ENCODE measurements at regions not wholly inside any gene's neighbourhood (a gene's known extent, or its start where the extent isn't known, plus 50 kb on each side); places are given as distances from the start of the nearest gene placed in this dataset.

DNA sequence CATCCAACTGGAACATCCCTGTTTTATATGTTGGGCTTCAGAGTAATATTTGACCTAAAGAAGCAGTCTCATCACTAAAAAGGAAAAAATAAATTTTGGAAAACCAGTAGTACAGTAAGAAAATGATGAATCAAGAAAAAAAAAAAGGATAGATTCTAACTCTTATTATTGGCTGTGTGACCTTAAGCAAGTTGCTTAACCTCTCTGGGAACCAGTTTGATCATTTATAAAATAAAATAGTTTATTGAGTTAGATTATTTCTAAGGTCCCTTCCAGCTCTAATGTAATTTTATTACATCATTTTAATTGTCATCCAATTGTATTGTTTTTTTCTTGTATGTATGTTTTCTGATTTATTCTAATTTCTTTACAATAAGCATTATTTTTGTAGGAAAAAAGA lies 127.0 kb downstream of the PRELID2 start:
- intact Hi-C loops (cut with micrococcal nuclease) = no loop called here
- no peak overlapping the region for H3K4me3 Mint-ChIP-seq
- no peaks in the 10 kb centered on the region for H3K4me1 Mint-ChIP-seq (ENCODE audit: low read depth)
- no peak overlapping the region for H3K27ac Mint-ChIP-seq
- H3K9me3 Mint-ChIP-seq = no peaks in the 10 kb centered on the region
- CTCF ChIA-PET = interaction anchor here (1.2 kb wide), 1 partner anchor 10 kb away, joined by 3 read pairs; no protein-coding TSS in a partner anchor
- H3K27me3 Mint-ChIP-seq (ENCODE audit: low read depth) = no peaks in the 10 kb centered on the region
- no peaks in the 10 kb centered on the region for H3K36me3 Mint-ChIP-seq (ENCODE audit: low read depth)
- no peak for DNase-seq

DNA sequence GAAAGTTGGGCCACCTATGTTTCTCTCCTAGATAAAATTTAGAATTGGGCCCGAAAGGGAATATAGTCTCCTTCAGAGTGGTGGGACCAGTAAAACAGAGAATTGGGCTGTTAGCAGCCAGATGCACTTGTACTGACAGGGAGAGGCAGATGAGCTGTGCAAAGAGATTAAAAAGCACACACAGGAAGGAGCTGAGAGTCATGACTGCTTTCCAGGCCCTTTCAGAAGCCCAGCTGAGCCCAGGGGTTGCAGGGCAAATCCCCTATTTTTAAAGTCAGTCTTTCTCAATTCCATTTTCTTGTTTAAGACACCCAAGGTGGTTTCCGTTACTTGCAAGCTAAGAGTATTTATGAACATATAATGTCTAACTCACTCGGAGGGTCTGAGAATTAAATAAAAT lies 130.4 kb downstream of the PRELID2 start:
- DNase-seq = no peak
- H3K36me3 Mint-ChIP-seq (ENCODE audit: low read depth) = no peaks in the 10 kb centered on the region
- no peaks in the 10 kb centered on the region for H3K9me3 Mint-ChIP-seq
- intact Hi-C loops (cut with micrococcal nuclease) = no loop called here
- H3K27me3 Mint-ChIP-seq (ENCODE audit: low read depth) = no peaks in the 10 kb centered on the region
- H3K4me3 Mint-ChIP-seq = no peak overlapping the region
- CTCF ChIA-PET = interaction anchor here (0.6 kb wide), 1 partner anchor 345 kb away, joined by 5 read pairs; no protein-coding TSS in a partner anchor
- H3K4me1 Mint-ChIP-seq (ENCODE audit: low read depth) = no peaks in the 10 kb centered on the region
- H3K27ac Mint-ChIP-seq = no peak overlapping the region

DNA sequence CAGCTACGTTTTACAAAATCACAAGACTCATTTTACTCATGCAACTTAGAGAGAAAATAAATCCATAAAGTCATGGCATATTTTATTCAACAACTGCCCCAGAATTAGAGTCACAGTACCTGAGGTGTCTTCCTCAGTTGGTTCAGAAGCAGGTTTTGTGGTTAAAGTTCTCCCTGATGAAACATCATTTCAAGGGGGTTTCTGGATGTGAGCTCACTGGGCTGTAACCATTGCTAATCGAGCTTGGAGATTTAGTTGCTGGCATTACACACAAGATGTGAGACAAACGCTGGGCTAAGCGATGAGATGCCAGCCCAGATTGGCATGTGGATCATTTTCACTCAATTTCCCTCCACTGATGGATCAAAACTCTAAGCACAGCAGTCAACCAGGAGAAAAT lies 131.3 kb downstream of the PRELID2 start:
- intact Hi-C loops (cut with micrococcal nuclease) = no loop called here
- H3K27ac Mint-ChIP-seq = no peak overlapping the region
- no peak overlapping the region for H3K4me3 Mint-ChIP-seq
- no peaks in the 10 kb centered on the region for H3K4me1 Mint-ChIP-seq (ENCODE audit: low read depth)
- no peaks in the 10 kb centered on the region for H3K9me3 Mint-ChIP-seq
- H3K27me3 Mint-ChIP-seq (ENCODE audit: low read depth) = no peaks in the 10 kb centered on the region
- H3K36me3 Mint-ChIP-seq (ENCODE audit: low read depth) = no peaks in the 10 kb centered on the region
- CTCF ChIA-PET = no interaction called here
- no peak for DNase-seq

DNA sequence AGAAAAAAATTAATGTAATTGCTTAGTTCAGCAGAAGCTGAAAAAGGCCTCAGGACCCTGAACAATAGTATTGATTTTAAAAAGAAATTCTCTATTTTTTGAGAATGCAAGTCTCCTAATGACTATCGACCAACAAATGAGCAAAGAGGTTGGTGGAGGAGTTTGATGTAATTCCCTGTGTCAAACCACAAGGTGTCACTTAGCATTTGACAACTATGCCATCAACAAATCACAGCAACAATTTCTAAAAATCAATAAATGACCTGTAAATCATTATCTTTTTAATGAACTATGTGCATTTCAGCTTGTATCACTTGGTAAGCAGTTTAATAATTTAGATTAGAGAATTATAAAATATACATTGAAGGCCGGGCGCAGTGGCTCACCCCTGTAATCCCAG lies 133.7 kb downstream of the PRELID2 start:
- no peak for DNase-seq
- no peak overlapping the region for H3K4me3 Mint-ChIP-seq
- H3K9me3 Mint-ChIP-seq = no peaks in the 10 kb centered on the region
- H3K4me1 Mint-ChIP-seq (ENCODE audit: low read depth) = no peaks in the 10 kb centered on the region
- no peaks in the 10 kb centered on the region for H3K36me3 Mint-ChIP-seq (ENCODE audit: low read depth)
- intact Hi-C loops (cut with micrococcal nuclease) = no loop called here
- no peak overlapping the region for H3K27ac Mint-ChIP-seq
- CTCF ChIA-PET = no interaction called here
- no peaks in the 10 kb centered on the region for H3K27me3 Mint-ChIP-seq (ENCODE audit: low read depth)

DNA sequence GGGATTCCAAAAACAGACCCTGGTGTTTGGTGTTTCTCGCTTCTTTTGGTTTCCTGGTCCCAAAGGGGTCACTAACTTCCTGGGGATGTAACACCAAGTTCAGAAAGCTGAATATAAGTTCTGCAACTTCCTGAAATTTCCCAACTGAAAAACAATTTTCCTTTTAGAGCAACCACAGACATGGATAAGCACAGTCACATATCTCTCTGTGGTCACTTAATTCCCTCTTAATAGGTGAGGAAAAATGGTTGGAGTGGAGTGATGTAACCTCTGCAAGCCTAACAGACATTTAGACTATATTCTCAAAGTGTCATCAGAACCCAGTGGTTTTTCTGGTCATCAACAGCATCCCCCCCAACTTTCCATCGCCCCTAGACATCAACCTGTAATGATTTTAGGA lies 135.3 kb downstream of the PRELID2 start:
- H3K36me3 Mint-ChIP-seq (ENCODE audit: low read depth) = no peaks in the 10 kb centered on the region
- no peak overlapping the region for H3K27ac Mint-ChIP-seq
- no peaks in the 10 kb centered on the region for H3K9me3 Mint-ChIP-seq
- no peaks in the 10 kb centered on the region for H3K4me1 Mint-ChIP-seq (ENCODE audit: low read depth)
- no peak for DNase-seq
- H3K27me3 Mint-ChIP-seq (ENCODE audit: low read depth) = no peaks in the 10 kb centered on the region
- intact Hi-C loops (cut with micrococcal nuclease) = loop anchor here (5.0 kb wide), 2 partner anchors 127 to 727 kb away; no protein-coding TSS in a partner anchor
- CTCF ChIA-PET = no interaction called here
- no peak overlapping the region for H3K4me3 Mint-ChIP-seq

DNA sequence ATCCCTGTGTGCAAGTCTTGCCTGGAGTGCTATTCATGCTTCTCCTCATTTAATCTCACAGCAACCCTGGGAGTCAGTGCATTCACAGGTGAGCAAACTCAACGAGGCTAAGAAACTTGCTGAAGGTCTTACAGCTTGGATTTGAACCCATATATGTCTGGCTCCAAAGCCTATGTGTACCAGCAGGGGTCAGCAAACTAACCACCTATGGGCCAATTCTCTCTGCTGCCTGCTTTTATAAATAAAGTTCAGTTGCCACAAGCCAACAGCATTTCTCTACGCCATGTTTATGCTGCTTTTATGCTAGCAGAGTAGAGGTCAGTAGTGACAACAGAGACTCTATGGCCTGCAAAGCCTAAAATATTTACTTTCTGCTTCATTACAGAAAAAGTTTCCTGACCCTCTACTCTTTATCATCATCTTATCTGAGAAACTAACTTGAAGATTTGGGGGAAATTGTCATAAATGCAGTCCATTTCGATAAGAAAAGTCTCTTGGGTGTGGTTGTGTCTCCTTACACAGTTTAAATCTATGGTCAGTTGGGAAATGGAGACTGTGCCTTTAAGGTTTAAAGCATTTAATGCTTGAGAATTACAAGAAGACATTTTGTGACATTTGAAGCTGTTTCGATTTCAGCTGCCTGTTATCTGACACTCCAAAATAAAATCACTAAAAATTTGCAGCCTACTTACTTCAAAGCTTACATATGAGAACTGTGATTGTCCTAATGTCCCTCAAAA lies 137.7 kb downstream of the PRELID2 start:
- no peaks in the 10 kb centered on the region for H3K27me3 Mint-ChIP-seq (ENCODE audit: low read depth)
- no peaks in the 10 kb centered on the region for H3K36me3 Mint-ChIP-seq (ENCODE audit: low read depth)
- no peaks in the 10 kb centered on the region for H3K9me3 Mint-ChIP-seq
- no peaks in the 10 kb centered on the region for H3K4me1 Mint-ChIP-seq (ENCODE audit: low read depth)
- peak; percentile 29 for DNase-seq
- CTCF ChIA-PET = interaction anchor here (0.6 to 1.3 kb wide), 3 partner anchors 11 to 130 kb away, joined by 3 to 5 read pairs (median 4); no protein-coding TSS in a partner anchor
- H3K4me3 Mint-ChIP-seq = no peak overlapping the region
- H3K27ac Mint-ChIP-seq = no peak overlapping the region
- intact Hi-C loops (cut with micrococcal nuclease) = loop anchor here (1.0 to 5.0 kb wide), 4 partner anchors 130 to 730 kb away; no protein-coding TSS in a partner anchor

DNA sequence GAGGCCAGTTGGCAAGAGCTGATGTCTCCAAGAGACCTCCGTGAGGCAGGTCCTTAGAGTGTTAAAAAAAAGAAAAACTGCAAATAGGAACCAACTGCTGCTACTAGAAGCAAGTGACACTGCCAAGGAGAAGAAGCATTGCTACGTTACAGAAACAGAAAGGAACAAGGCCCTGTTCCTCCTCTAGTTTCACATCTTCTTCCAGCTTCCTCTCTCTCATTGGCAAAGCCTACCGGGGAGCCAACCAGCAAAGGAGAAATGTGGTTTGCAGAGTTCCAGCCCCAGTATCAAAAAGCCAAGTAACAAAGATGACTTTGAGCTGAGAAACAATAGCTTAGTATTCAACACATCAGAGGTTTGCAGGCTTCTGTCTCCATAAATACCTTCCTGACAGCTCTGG lies 145.9 kb downstream of the PRELID2 start:
- Mint-ChIP-seq H3K36me3 (ENCODE audit: low read depth) (no peaks in the 10 kb centered on the region), H3K4me1 (ENCODE audit: low read depth) (no peaks in the 10 kb centered on the region), H3K9me3 (no peaks in the 10 kb centered on the region), H3K27me3 (ENCODE audit: low read depth) (no peaks in the 10 kb centered on the region), H3K27ac (no peak overlapping the region), H3K4me3 (no peak overlapping the region)
- CTCF ChIA-PET = interaction anchor here (1.1 kb wide), 1 partner anchor 9 kb away, joined by 3 read pairs; no protein-coding TSS in a partner anchor
- intact Hi-C loops (cut with micrococcal nuclease) = no loop called here
- DNase-seq = no peak

DNA sequence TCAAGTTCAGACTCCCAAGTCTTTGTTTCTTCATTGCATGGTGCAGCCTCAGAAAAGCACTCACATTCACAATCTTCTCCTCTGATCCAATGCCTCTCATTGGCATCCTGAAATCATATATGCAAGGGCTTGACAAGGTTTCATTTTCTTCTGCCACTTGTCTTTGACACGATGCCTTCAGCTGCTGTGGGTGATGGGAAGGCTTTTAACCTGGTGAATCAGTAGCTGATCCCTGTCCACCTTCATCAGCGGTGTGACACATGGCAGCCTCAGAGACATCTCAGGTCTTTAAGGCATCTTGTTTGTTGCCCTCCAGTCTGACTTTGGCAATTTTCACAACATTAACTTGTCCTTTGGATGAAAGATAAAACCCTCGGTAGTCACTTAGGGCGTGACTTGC lies 147.2 kb downstream of the PRELID2 start:
- H3K27me3 Mint-ChIP-seq (ENCODE audit: low read depth) = no peaks in the 10 kb centered on the region
- no peak for DNase-seq
- intact Hi-C loops (cut with micrococcal nuclease) = no loop called here
- H3K4me3 Mint-ChIP-seq = no peak overlapping the region
- no peaks in the 10 kb centered on the region for H3K36me3 Mint-ChIP-seq (ENCODE audit: low read depth)
- CTCF ChIA-PET = no interaction called here
- no peaks in the 10 kb centered on the region for H3K9me3 Mint-ChIP-seq
- no peak overlapping the region for H3K27ac Mint-ChIP-seq
- no peaks in the 10 kb centered on the region for H3K4me1 Mint-ChIP-seq (ENCODE audit: low read depth)

DNA sequence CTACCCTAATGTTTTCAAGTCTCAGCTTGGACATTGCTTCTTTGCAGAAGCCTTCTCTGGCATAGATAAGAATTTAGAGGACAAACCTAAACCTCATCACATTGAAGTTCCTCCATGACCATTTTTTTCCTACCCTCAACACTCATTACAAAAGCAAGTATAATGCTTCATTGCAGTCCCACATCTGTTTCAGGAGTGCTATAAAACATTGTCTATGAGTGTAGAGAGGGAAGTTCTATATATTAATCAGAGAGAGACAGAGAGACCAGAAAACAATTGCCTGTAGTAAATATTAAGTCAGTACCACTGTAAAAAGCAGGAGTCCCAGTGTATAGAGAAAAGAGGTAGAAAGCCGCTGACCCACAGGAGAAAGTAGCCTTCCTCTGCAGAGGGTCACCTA lies 149.7 kb downstream of the PRELID2 start:
- CTCF ChIA-PET = no interaction called here
- DNase-seq = no peak
- no peaks in the 10 kb centered on the region for H3K27me3 Mint-ChIP-seq (ENCODE audit: low read depth)
- intact Hi-C loops (cut with micrococcal nuclease) = no loop called here
- no peaks in the 10 kb centered on the region for H3K9me3 Mint-ChIP-seq
- H3K4me3 Mint-ChIP-seq = no peak overlapping the region
- no peaks in the 10 kb centered on the region for H3K36me3 Mint-ChIP-seq (ENCODE audit: low read depth)
- no peaks in the 10 kb centered on the region for H3K4me1 Mint-ChIP-seq (ENCODE audit: low read depth)
- H3K27ac Mint-ChIP-seq = no peak overlapping the region

DNA sequence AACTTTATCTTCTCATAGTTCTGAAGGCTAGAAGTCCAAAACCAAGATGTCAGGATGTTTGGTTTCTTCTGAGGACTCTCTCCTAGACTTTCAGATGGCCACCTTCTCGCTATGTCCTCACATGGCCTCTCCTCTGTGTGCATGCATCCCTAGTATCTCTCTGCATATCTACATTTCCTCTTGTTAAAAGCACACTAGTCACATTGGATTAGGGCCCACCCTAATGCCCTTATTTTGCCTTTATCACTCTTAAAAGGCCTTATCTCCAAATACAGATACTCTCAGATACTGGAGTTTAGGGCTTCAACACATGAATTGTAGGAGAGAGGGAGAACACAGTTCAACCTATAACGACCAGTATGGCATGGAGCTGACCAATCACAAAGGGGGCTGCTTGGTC lies 151.7 kb downstream of the PRELID2 start:
- intact Hi-C loops (cut with micrococcal nuclease) = loop anchor here (5.0 kb wide), 2 partner anchors 449 to 1481 kb away; no protein-coding TSS in a partner anchor
- Mint-ChIP-seq H3K27me3 (ENCODE audit: low read depth) (no peaks in the 10 kb centered on the region), H3K27ac (no peak overlapping the region), H3K36me3 (ENCODE audit: low read depth) (no peaks in the 10 kb centered on the region), H3K9me3 (no peaks in the 10 kb centered on the region), H3K4me3 (no peak overlapping the region), H3K4me1 (ENCODE audit: low read depth) (no peaks in the 10 kb centered on the region)
- CTCF ChIA-PET = no interaction called here
- no peak for DNase-seq

DNA sequence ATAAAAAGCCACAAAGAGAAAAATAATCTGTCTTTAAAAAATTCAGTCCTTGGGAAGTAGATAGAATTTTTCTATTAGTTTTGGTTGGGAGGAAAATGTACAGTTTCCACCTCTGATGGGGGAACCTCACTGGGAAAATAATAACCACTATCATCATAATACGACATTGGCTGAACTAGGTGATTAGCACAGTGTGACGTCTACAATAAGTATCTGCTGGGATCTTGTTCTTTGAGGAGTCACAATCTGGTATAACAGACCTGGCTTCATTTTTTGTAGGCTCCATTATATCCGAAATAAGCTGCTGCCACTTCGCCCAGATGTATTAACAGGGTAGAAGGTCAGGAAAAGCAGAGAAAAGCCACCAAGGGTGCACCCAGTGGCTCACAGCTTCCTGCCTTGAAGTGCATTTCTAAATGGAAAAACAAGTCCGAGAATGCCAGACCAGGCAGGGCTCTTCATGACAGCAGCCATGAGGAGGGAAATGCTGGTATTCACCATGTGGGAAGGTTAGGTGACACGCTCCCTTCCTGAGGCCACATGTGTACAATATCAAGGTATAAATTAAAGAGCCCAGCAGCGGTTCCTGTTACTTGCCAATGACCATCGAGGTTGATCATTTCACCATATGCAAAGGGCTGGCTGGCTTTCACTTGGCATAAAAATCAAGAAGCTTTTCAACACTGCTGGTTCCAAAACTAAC lies 152.8 kb downstream of the PRELID2 start:
- Mint-ChIP-seq H3K27me3 (ENCODE audit: low read depth) (no peaks in the 10 kb centered on the region), H3K4me3 (no peak overlapping the region), H3K9me3 (no peaks in the 10 kb centered on the region), H3K27ac (no peak overlapping the region), H3K36me3 (ENCODE audit: low read depth) (no peaks in the 10 kb centered on the region), H3K4me1 (ENCODE audit: low read depth) (no peaks in the 10 kb centered on the region)
- CTCF ChIA-PET = interaction anchor here (0.5 to 1.2 kb wide), 5 partner anchors 25 to 844 kb away, joined by 3 to 6 read pairs (median 4); no protein-coding TSS in a partner anchor
- intact Hi-C loops (cut with micrococcal nuclease) = loop anchor here (5.0 kb wide), 2 partner anchors 450 to 1480 kb away; no protein-coding TSS in a partner anchor
- DNase-seq = no peak

DNA sequence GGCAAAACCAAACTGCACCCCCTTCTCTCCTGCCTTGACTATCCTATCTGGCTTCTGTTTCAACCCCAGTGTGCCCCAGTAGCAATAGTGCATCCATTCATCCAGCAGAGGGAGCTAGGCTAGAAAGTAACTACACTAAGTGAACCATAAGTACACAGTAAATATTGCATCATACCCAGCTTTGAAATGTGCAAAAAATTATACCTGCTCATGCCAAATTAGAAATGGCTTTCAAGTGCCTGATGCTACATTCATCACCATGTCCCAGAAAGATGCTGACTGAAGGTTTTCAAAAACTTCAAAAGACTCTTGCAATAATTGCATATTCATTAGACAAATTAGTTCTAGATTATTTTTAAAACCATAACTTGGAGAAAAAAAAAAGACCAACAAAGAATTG lies 153.5 kb downstream of the PRELID2 start:
- DNase-seq = peak; percentile 62
- H3K27me3 Mint-ChIP-seq (ENCODE audit: low read depth) = no peaks in the 10 kb centered on the region
- no peaks in the 10 kb centered on the region for H3K4me1 Mint-ChIP-seq (ENCODE audit: low read depth)
- H3K9me3 Mint-ChIP-seq = no peaks in the 10 kb centered on the region
- intact Hi-C loops (cut with micrococcal nuclease) = loop anchor here (1.0 to 5.0 kb wide), 5 partner anchors 144 to 1479 kb away; no protein-coding TSS in a partner anchor
- no peaks in the 10 kb centered on the region for H3K36me3 Mint-ChIP-seq (ENCODE audit: low read depth)
- CTCF ChIA-PET = interaction anchor here (0.5 to 1.2 kb wide), 6 partner anchors 25 to 451 kb away, joined by 3 to 6 read pairs (median 4); no protein-coding TSS in a partner anchor
- no peak overlapping the region for H3K4me3 Mint-ChIP-seq
- no peak overlapping the region for H3K27ac Mint-ChIP-seq
